ENCODE measurements at regions not wholly inside any gene's neighbourhood (a gene's known extent, or its start where the extent isn't known, plus 50 kb on each side); places are given as distances from the start of the nearest gene placed in this dataset.

- H2BK20ac ChIP-seq (ENCODE audit: low read depth, low read length, poor library complexity, severe bottlenecking), result no peak overlapping the region
- H3K4ac ChIP-seq (ENCODE audit: low read depth, low read length), result no peak overlapping the region
- no peak overlapping the region for H4K91ac ChIP-seq (ENCODE audit: insufficient read length, low read depth, low read length)
- H3K27ac ChIP-seq (ENCODE audit: insufficient read length, low read depth, low read length), result no peak overlapping the region
- H3K9me3 ChIP-seq (ENCODE audit: control insufficient read depth, low read depth, low read length), result no peaks in the 10 kb centered on the region
- Mint-ChIP-seq H3K27ac (no peak overlapping the region), H3K27me3 (ENCODE audit: low read depth) (no peaks in the 10 kb centered on the region; the same call in 1 of the 2 replicates), H3K4me3 (no peak overlapping the region), H3K36me3 (ENCODE audit: insufficient read depth in 1 of 3, low read depth in 3 of 3) (no peaks in the 10 kb centered on the region), H3K9me3 (no peaks in the 10 kb centered on the region), H3K4me1 (peaks cover 7% of the 10 kb centered on the region in 2 experiments)
- no peak overlapping the region for H3T11ph ChIP-seq (ENCODE audit: low read length)
- no peak overlapping the region for H3K18ac ChIP-seq (ENCODE audit: insufficient read length, low read depth, low read length)
- no peak overlapping the region for H4K5ac ChIP-seq (ENCODE audit: insufficient read length, low read depth, low read length)
- DNase-seq, result no peak
- H2BK15ac ChIP-seq (ENCODE audit: low read depth, low read length), result no peak overlapping the region
- no peak overlapping the region for H2BK120ac ChIP-seq (ENCODE audit: low read depth, low read length, poor library complexity, severe bottlenecking)
- H4K8ac ChIP-seq (replicated peaks; ENCODE audit: insufficient read length, low read depth, low read length), result no peak overlapping the region
- H3K23ac ChIP-seq (ENCODE audit: insufficient read length, low read depth, low read length), result no peak overlapping the region
- H2BK5ac ChIP-seq (ENCODE audit: insufficient read length, low read length), result no peak overlapping the region
- WGBS (ENCODE audit: extremely low coverage, insufficient read length, low lambda C conversion rate), result no CpG with 5 or more reads among the region's 1 CpG
- H3K23me2 ChIP-seq (ENCODE audit: insufficient read length, low read depth, low read length, poor library complexity, severe bottlenecking), result no peaks in the 10 kb centered on the region
- H3K27me3 ChIP-seq (ENCODE audit: insufficient read depth, low read length), result no peaks in the 10 kb centered on the region
- H3K56ac ChIP-seq (ENCODE audit: insufficient read length, low read depth, low read length), result no peak overlapping the region
- TF ChIP-seq, protein P1, sequence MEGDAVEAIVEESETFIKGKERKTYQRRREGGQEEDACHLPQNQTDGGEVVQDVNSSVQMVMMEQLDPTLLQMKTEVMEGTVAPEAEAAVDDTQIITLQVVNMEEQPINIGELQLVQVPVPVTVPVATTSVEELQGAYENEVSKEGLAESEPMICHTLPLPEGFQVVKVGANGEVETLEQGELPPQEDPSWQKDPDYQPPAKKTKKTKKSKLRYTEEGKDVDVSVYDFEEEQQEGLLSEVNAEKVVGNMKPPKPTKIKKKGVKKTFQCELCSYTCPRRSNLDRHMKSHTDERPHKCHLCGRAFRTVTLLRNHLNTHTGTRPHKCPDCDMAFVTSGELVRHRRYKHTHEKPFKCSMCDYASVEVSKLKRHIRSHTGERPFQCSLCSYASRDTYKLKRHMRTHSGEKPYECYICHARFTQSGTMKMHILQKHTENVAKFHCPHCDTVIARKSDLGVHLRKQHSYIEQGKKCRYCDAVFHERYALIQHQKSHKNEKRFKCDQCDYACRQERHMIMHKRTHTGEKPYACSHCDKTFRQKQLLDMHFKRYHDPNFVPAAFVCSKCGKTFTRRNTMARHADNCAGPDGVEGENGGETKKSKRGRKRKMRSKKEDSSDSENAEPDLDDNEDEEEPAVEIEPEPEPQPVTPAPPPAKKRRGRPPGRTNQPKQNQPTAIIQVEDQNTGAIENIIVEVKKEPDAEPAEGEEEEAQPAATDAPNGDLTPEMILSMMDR (conservative IDR thresholded peaks at IDR 0.05), result no peak
- no peaks in the 10 kb centered on the region for H3K79me1 ChIP-seq (ENCODE audit: insufficient read depth, low read depth, low read length, poor library complexity, severe bottlenecking)
- H3K79me2 ChIP-seq (ENCODE audit: insufficient read depth, low read length), result no peaks in the 10 kb centered on the region
- no peak overlapping the region for H2BK12ac ChIP-seq (ENCODE audit: insufficient read length, low read depth, low read length)
- H2AK5ac ChIP-seq (ENCODE audit: insufficient read length, low read length), result no peak overlapping the region
- H4K20me1 ChIP-seq (ENCODE audit: control insufficient read depth, insufficient read depth, insufficient read length), result no peaks in the 10 kb centered on the region
- H3K9ac ChIP-seq (ENCODE audit: extremely low read depth, insufficient read length, low read length), result no peak overlapping the region
- H3K4me1 ChIP-seq (ENCODE audit: insufficient read depth, low read length), result no peaks in the 10 kb centered on the region; the same call in 1 of the 2 replicates
- H3K14ac ChIP-seq (ENCODE audit: insufficient read depth, low read length), result no peak overlapping the region
- no peak overlapping the region for H2AFZ ChIP-seq (ENCODE audit: low read length)
- no peak overlapping the region for H3K4me2 ChIP-seq (ENCODE audit: insufficient read depth, insufficient read length, low read length)
These were observed 91.4 kb upstream of the POU1F1 start for GRCh38 chr3:87367736-87368135.

Data from H9 (cell line).